SK-N-MC (cell line): ENCODE measurements at regions not wholly inside any gene's neighbourhood (a gene's known extent, or its start where the extent isn't known, plus 50 kb on each side); places are given as distances from the start of the nearest gene placed in this dataset.

Experiments used
- DNase-seq: peaks from one replicate; pipeline ENCODE4 v3.0.0-alpha.2; 2011; ENCODE audit warnings: low read depth, low spot score
- H3K27ac ChIP-seq: fragments of 200-600 bp; sonication (generic); 2 replicates; pipeline ENCODE4 v1.5.1; 2016; ENCODE audit warnings: mixed run types
- H3K36me3 ChIP-seq: fragments of 200-600 bp; sonication (generic); 2 replicates; pipeline ENCODE4 v1.6.1; 2017; ENCODE audit warnings: antibody characterized with exemption, low read length, mixed read lengths; ENCODE audit not compliant: insufficient read depth
- H3K4me3 ChIP-seq: fragments of 200-600 bp; sonication (generic); 2 replicates; pipeline ENCODE4 v1.5.1; 2016
- H3K9ac ChIP-seq: fragments of 200-600 bp; sonication (generic); 2 replicates; pipeline ENCODE4 v1.8.0; 2017; ENCODE audit warnings: mixed run types, mixed read lengths; ENCODE audit not compliant: insufficient read length
- H3K9me3 ChIP-seq: fragments of 200-600 bp; sonication (generic); 2 replicates; pipeline ENCODE4 v1.6.1; 2017; ENCODE audit warnings: low read depth, mild to moderate bottlenecking, antibody characterized with exemption, low read length, moderate library complexity, mixed read lengths
- EZH2 ChIP-seq: fragments of 200-600 bp; sonication (generic); IDR thresholded peaks from one replicate; pipeline ENCODE4 v1.6.1; 2017; ENCODE audit warnings: antibody characterized with exemption
- FOXP2 ChIP-seq: optimal IDR thresholded peaks from 2 replicates; pipeline ENCODE3; 2011; ENCODE audit warnings: mild to moderate bottlenecking, moderate library complexity; ENCODE audit not compliant: insufficient read depth; ENCODE audit errors: extremely low read length, control extremely low read depth
- POLR2AphosphoS5 ChIP-seq: IDR thresholded peaks from 2 replicates; pipeline ENCODE4 v1.6.1; 2012; ENCODE audit warnings: mild to moderate bottlenecking, low read depth, low read length, borderline replicate concordance

DNA sequence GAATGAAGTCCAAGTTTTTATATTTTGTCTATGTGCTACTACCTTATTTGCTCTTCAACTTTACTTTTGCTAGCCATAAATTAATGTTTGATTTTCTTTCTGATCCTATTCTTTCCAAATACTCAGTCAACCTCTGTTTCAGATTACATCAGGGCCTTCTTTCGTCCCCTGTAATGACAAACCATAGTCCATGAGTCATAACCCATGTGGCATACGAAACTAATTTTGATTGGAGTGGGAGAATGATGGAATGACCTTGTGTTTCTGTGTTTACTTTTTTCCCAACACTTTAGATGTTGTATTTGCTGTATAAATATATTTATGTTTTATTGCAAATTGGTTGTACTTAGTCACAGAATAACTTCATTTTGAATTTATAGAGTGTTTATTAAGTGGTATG is 1043.1 kb downstream of the DTWD2 start:
- no peak for DNase-seq
- Histone ChIP-seq H3K27ac (no peak overlapping the region), H3K4me3 (no peak overlapping the region), H3K9me3 (no peaks in the 10 kb centered on the region), H3K9ac (no peak overlapping the region), H3K36me3 (no peaks in the 10 kb centered on the region)
- TF ChIP-seq POLR2AphosphoS5, result no peak
- no peak for TF ChIP-seq FOXP2
- TF ChIP-seq EZH2, result no peak

DNA sequence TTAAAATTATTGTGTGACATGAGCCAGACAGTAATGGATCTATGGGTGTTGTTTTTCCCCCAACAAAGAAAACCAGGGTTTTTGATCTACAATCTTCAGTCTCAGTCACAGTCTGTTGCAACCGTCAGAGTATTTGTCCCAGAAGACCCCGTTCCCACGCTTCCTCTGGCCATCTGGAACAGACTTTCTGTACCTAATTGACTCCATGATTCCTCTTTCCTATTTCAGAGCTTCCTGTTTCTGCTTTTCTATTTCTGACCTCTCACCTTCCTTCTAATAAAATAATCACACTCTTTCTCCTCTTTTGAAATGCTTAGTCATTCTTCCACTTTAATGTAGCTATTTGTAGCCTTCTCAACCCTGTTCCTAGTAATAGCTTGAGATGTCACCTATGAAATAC is 1044.8 kb downstream of the DTWD2 start:
- TF ChIP-seq EZH2, result no peak
- TF ChIP-seq FOXP2, result no peak
- no peak for TF ChIP-seq POLR2AphosphoS5
- Histone ChIP-seq H3K27ac (peak overlapping the region; percentile 49), H3K9ac (no peak overlapping the region), H3K36me3 (no peaks in the 10 kb centered on the region), H3K9me3 (no peaks in the 10 kb centered on the region), H3K4me3 (no peak overlapping the region)
- DNase-seq, result no peak

DNA sequence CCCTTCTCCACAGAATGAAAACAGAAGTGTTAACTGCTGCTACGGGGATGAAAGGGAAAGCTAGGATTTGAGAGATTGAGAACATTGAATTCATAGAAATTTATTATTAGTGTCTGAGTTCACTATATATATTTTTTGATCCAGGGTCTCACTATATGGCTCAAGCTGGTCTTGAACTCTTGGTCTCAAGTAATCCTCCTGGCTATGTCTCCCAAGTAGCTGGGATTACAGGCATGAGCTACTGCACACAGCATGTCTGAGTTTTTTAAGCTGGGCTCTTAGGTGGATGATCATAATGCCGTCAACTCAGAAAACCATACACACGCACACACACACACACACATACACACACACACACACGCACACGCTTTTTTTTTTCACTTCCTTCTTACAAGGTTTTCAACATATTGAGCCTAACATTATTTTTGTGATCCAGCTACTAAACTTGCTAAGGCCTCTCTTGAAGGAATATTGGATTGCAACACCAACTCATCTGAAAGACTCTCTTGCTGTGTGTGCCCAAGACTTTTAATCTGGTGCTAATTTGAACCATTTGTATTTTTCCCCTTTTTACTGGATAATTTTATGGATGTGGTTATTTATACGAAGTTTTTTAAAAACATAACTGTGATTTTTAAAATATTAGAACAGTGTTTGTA is 1045.4 kb downstream of the DTWD2 start:
- H3K9ac ChIP-seq, result no peak overlapping the region
- DNase-seq, result no peak
- TF ChIP-seq EZH2 (no peak), FOXP2 (no peak), POLR2AphosphoS5 (no peak)
- H3K27ac ChIP-seq, result peak overlapping the region; percentile 49
- no peak overlapping the region for H3K4me3 ChIP-seq
- no peaks in the 10 kb centered on the region for H3K9me3 ChIP-seq
- H3K36me3 ChIP-seq, result no peaks in the 10 kb centered on the region

DNA sequence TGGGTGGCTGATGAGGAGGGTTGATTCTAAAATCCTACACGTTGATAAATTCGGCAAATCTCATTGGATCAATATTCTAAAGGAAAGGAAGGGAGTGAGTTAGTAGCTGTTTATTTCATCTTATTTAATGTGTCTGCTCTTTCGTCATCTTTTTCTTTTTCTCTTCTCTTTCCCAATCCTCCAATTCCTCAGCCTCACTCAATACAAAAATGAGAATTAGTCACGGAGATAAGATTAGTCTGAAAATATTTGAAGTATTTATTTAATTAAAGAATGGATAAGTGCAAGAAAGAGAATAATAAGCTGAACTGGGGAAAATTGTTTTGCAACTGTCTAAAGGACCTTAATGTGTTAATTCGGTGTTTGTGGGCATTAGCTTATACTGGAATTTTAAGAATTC is 1095.1 kb downstream of the DTWD2 start:
- no peak for DNase-seq
- Histone ChIP-seq H3K4me3 (no peak overlapping the region), H3K9ac (no peak overlapping the region), H3K9me3 (no peaks in the 10 kb centered on the region), H3K27ac (0 out of 2 replicates have a peak overlapping the region, but pooled peaks have one; percentile 10), H3K36me3 (no peaks in the 10 kb centered on the region)
- TF ChIP-seq FOXP2 (no peak), POLR2AphosphoS5 (no peak), EZH2 (no peak)

DNA sequence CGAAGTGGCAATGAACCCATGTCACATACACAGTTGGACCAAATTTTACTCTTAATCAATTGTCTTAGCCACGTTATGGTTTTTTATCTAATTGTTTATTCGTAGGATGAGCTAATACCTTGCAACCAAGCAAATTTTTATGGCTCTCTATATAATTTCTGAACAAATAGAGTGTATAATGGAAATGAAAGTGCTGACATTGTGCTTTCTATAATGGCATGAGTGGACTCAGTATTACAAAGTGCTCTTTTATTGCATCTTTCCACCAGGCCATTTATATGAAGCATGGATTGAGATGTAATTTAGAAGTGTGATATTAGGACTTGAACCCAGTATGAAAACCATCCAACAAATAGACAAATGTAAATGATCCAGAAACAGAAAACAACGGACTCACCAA is 1096.0 kb downstream of the DTWD2 start:
- Histone ChIP-seq H3K27ac (no peak overlapping the region), H3K36me3 (no peaks in the 10 kb centered on the region), H3K4me3 (no peak overlapping the region), H3K9me3 (no peaks in the 10 kb centered on the region), H3K9ac (no peak overlapping the region)
- no peak for DNase-seq
- no peak for TF ChIP-seq EZH2
- no peak for TF ChIP-seq FOXP2
- no peak for TF ChIP-seq POLR2AphosphoS5

DNA sequence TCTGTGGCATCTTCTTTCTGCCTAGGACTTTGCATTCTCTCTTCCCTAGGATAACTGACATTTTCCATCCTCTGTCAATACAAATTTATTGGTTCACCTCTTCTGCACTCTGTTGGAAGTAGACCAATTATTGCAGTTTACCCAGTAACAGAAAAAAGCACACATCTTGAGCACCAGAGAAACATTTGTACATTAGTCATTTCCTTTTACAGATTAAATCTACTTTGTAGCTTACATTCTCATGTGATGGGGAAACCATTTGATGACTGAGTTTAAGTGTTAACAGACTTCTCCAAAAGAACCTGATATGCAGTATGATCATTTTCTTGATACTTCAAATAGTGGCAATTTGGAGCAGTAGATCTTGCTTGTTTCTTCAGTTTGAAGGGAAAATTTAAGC is 1098.8 kb downstream of the DTWD2 start:
- Histone ChIP-seq H3K36me3 (no peaks in the 10 kb centered on the region), H3K9ac (no peak overlapping the region), H3K27ac (no peak overlapping the region), H3K4me3 (no peak overlapping the region), H3K9me3 (no peaks in the 10 kb centered on the region)
- no peak for DNase-seq
- TF ChIP-seq FOXP2 (no peak), POLR2AphosphoS5 (no peak), EZH2 (no peak)

DNA sequence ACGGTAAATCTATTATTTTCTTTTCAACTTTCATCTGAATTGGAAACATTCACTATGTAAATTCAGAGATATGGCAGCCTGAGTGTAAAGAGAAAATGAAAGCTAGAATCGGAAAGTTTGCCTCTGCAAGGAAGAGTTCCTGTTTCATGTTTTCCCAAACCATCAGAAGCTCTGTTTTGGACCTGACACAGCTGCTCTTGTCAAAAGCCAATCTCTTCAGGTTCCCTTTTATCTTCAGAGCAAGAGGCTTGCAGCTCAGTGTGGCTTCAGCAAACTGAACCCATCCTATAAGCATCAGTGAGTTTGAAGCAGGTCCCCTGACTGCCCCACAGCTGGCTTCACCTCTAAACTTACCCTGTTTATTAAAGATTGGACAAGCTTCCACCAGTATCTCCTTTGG is 1099.7 kb downstream of the DTWD2 start:
- DNase-seq, result no peak
- H3K36me3 ChIP-seq, result no peaks in the 10 kb centered on the region
- no peak overlapping the region for H3K9ac ChIP-seq
- H3K4me3 ChIP-seq, result no peak overlapping the region
- H3K27ac ChIP-seq, result no peak overlapping the region
- TF ChIP-seq FOXP2 (no peak), EZH2 (no peak), POLR2AphosphoS5 (no peak)
- H3K9me3 ChIP-seq, result no peaks in the 10 kb centered on the region

DNA sequence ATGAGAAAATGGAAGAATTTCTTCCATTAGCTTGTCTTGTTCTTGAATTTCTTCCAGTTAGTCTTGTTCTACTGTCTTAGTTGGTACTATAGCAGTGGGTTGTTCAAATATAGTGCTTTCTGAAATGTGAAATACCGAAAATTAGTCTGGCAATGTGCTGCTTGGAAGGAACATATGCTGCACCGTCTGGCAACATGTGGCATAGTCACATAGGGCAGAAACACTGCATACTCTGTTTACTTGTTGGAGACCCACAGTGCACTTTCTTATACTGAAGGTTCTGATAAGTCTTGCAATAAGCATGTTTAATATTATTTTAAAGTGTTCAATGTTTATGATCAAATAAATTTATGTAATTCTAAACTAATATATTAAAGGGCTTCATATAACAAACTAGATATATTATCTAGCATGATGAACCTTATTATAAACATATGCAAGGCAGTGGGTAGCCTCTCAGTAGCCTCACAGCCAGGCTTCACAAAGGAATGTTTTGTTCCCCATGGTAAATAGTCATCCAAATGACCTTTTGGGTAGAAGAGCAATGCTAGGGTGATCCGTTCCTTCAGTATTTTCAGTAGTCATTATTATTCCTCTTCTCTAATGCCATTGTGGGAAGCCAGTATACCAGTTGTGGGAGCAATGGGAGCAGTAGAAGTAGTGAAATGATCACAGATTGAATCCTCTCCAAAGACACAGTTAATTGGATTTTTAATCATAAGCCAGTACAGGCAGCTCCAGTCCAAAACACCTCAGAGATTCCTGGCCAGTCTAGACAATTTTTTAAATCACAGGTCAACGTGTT is 1106.7 kb downstream of the DTWD2 start:
- no peak overlapping the region for H3K9ac ChIP-seq
- no peak overlapping the region for H3K4me3 ChIP-seq
- no peak for TF ChIP-seq FOXP2
- no peak for TF ChIP-seq EZH2
- TF ChIP-seq POLR2AphosphoS5, result no peak
- no peak for DNase-seq
- H3K27ac ChIP-seq, result no peak overlapping the region
- H3K36me3 ChIP-seq, result no peaks in the 10 kb centered on the region
- no peaks in the 10 kb centered on the region for H3K9me3 ChIP-seq
